ENCODE measurements at regions not wholly inside any gene's neighbourhood (a gene's known extent, or its start where the extent isn't known, plus 50 kb on each side); places are given as distances from the start of the nearest gene placed in this dataset.
"Not testable (repeated sequence)": the region's sequence is repeated elsewhere in the genome, so short reads cannot be mapped to it uniquely, and the experiment has no call there.

GRCh38 chr3:67252906-67253305, 254.8 kb downstream of the KBTBD8 start:
- not testable (repeated sequence) for TF ChIP-seq CTCF (IDR thresholded peaks at IDR 0.05 in 8 of 11, conservative IDR thresholded peaks at IDR 0.05 in 3 of 11); POLR2AphosphoS5 (IDR thresholded peaks at IDR 0.05); POLR2A (IDR thresholded peaks at IDR 0.05)
